HG03108 (cell line): ENCODE measurements at regions not wholly inside any gene's neighbourhood (a gene's known extent, or its start where the extent isn't known, plus 50 kb on each side); places are given as distances from the start of the nearest gene placed in this dataset.

Source experiments
- ATAC-seq: cut with Tn5 transposase; IDR thresholded peaks from one replicate; pipeline ENCODE4 v1.9.1; 2021; ENCODE audit warnings: moderate library complexity; ENCODE audit not compliant: unreplicated experiment

DNA sequence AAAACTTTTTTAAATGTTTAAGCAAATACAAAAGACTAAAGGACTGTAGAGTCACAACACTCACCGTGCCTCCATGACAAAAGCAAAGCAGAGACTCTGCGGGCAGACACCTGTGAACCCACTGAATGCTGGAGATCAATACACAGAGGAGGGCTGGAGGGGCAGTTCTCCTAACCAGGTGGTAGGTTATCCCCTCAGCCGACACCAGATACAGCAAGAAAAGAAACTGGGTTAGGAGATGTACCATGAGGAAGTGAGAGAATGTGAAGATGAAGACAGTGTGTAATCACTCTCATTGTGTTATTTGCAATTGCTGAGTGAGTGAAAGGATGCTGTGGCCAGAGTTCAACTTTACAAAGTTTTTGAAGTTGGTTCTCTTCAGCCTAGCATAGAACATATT lies 480.3 kb downstream of the BCL11B start:
- ATAC-seq = no peak

- no peak for ATAC-seq
Observed at GRCh38 chr14:98792171-98792570, 479.8 kb downstream of the BCL11B start.

DNA sequence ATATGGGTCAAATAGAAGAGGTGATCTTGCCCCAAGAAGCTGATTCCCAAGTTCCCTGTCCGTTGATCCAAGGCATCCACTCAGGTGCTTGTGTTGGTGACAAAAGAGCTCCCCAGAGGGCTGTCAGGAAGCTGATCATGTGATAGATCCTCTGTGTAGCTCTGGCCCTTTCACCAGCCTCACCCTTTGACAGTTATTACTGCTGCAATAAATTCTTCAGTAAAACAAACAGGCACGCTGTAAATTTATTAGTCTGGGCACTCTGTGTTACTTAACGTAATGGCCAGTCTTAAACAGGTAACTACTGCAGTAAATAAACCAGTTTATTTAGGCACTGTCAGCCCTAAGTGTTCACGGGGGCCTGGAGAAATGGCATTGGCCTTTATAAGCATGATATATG lies 473.9 kb downstream of the BCL11B start:
- ATAC-seq = no peak

DNA sequence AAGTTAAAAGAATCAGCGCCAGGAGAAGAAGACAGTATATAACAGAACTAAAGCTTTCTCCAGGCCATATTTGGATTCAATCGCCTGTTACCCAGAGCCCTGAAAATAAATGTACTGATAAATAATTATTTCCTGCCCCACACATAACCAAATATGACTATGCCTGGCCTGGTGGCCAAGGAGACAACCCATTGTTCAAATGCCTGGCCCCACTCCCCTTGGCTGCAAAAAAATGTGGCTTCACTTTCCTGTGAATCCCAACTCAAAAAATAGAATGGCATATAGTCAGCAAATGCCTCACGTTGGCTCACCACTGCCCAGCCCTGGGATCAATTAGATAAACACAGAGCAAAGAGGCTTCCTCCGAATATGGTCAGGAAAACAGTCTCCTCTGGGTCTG lies 472.1 kb downstream of the BCL11B start:
- no peak for ATAC-seq

DNA sequence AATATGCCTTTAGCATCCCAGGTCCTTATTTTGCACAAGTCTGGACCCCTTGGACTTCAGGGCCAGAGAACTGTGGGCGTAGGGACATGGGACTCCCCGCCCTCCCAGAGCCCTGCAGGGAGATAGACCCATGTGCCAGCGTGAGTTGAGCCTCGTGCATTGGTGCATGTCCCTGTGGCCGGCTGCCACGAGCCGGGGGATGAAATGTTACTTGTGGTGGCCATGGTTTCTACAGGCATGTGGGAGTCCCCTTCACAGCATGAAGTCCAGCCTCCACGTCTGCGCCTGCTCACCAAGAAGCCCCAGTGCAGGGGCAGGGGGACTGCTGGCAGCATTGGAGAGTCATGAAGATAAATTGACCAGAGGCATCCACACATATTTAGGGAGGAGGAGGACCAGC lies 470.0 kb downstream of the BCL11B start:
- ATAC-seq = no peak

DNA sequence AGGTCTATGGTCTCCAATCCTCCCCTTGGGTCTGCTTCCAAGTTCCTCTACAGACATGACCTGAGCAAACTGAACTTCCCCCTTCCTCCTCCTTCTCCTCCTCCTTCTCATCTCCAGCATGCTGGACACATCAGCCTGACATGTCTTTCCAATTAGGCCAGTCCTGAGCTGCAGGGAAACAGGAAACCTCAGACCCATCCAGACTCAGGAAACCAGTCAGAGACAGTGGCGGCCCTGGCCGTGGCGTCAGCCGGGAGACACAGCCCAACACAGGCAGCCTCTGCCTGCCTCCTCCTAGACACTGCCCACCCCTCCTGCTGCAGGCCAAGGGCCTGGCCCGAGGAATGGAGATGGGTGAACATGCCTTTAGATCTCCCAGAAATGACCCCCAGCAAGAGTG lies 468.8 kb downstream of the BCL11B start:
- ATAC-seq = no peak

DNA sequence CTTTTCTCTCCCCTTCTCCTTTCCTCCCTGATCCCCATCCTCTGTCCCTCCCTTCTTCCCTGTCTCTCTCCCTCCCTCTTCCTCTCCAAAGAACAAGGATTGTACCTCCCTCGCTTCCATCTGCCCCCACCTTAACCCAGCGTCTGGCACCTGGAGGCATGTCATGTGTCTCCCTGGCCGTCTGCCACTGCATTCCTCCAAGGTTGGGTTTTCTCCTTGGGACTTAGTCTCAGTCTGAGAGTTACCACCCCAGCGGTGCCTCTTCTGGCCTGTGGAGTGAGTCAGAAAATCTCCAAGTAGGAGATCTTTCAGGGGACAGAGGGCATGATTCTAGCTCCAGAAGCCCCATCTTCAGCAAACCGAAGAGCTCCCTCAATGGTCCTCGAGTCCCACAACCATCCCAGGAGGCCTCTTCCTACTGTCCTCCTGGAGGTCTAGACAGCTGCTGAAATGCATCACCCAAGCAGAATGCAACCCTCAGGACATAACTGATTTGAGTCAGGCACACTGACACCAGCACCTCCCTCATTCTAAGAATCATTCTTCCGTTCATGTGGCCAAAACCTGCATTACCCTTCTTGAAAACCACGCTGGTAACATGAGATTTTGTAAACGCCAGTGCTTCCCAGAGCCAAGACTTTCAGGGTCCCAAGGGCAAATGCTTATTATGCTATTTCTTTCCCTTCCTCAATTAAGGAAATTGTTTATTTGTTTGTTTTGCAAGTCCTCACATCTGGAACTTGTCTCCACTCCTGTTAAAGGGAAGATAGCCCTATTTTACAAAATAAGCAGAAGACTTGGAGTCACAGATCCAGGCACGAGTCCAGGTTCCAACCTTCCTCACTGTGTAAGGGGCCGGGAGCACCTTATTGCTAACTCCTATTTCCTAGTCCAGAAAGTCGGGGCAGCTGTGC lies 463.2 kb downstream of the BCL11B start:
- no peak for ATAC-seq

GRCh38 chr14:98816195-98816594 lies 455.8 kb downstream of the BCL11B start:
- no peak for ATAC-seq

GRCh38 chr14:98816720-98817119 lies 455.3 kb downstream of the BCL11B start:
- ATAC-seq = no peak

DNA sequence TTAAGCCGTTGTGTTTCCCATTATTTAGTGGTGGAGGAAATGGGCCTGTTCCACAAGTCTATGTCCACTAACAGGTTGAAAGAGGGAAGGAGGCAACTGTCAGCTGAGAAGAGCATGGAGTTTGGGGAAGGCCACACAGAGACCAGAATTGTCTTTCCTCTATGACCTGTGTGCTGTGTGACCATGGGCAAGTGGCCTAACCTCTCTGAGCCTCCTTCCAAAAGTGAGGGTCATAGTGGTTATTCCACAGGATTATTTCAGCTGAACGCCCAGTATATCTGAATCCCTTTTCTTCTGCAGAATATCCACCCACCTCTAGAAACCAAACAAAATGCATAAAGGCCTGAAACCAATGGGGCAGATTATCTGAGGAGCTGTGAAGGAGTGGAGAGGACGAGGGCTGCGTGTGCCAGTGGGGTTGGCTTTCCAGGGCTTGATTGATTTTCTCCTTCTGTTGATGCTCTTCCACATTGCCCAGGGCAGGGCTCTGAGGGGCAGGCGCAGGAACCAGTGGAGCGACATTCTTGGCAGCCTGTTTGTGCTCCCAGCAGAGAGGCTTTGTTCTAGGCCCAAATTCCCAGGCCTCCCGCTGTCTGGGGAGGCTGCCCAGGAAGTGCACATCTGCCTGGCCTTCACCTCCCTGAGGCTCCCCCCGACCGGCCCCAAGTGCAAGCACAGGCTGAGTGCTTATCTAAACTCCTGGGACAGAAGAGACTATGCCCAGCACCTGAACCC lies 452.7 kb downstream of the BCL11B start:
- ATAC-seq = no peak

- ATAC-seq = no peak
Observed at GRCh38 chr14:98819867-98820206, 452.2 kb downstream of the BCL11B start.

- ATAC-seq = no peak
Observed at GRCh38 chr14:98822917-98823316, 449.1 kb downstream of the BCL11B start.

- no peak for ATAC-seq
Observed at GRCh38 chr14:98826618-98827017, 445.4 kb downstream of the BCL11B start.

DNA sequence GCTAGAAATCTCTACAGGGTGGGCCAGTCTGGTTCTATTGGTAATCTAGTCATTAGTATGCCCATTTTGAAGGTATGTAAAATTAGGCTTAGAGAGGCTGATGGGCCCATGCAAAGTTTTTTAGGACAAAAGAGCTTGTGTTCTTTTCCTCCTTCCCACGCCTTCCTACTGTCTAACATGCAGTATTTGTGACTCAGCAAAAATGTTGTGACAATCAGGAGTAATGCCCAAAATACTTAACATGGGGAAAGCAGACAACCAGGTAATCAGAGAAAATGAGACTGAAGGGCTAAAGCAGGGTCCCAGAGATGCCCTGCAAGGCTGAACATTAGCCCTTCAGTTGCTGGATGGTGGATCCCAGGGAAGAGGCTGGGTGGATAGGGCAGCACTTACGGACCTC lies 437.9 kb downstream of the BCL11B start:
- ATAC-seq = no peak

DNA sequence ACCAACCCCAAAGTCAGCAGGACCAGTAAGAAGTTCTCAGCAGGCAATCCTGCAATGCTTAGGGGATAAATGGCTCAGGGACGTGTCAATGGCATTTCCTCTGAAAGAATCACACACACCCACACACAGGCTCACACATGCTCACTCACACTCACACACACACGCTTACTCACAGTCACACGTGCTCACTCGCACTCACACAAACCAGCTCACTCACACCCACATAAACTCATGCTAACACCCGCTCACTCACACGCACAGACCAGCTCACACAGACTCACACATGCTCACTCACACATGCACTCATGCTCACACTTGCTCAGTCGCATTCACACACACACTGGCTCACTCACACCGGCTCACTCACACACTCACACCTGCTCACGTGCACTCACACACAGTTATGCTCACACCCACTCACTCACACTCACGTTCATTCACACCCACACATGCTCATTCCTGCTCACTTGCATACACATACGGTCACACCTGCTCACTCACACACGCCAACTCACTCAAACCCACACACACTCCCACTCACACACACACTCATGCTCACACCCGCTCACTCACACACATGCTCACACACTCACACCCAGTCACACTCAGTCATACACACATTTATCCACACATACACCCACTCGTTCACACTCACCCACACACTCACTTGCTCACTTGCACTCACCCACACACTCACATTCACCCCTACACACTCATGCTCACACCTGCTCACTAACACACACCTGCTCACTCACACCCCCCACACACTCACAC lies 436.8 kb downstream of the BCL11B start:
- ATAC-seq = no peak

DNA sequence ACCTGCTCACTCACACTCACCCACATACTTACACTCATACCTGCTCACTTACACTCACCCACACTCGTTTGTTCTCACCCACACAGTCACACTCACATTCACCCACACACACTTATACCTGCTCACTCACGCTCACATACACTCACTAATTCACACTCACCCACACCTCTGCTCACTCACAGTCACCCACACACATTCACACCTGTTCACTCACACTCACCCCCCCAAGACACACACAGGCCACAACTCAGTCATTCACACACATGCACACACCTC lies 436.2 kb downstream of the BCL11B start:
- ATAC-seq = no peak

DNA sequence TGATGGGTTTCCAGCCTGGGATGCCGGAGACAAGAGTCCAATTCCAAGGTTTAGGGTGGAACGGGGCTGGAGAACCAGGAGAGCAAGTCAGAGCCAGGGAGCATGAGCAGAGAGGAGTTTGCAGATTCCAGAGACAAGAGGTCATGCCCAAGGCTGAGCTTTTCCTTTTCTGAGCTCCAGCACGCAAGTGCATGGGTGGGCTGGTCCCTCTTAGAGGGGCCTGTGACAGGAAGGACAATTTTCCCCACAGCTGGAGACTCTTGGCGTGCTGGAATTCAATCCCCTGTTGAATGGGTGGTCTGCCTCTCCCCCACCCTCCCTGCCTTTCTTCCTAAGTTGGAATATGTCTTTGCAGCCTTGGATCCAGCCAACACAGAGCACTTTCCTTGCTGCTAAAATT lies 431.9 kb downstream of the BCL11B start:
- ATAC-seq = no peak

GRCh38 chr14:98840511-98840910 lies 431.5 kb downstream of the BCL11B start:
- ATAC-seq = no peak

DNA sequence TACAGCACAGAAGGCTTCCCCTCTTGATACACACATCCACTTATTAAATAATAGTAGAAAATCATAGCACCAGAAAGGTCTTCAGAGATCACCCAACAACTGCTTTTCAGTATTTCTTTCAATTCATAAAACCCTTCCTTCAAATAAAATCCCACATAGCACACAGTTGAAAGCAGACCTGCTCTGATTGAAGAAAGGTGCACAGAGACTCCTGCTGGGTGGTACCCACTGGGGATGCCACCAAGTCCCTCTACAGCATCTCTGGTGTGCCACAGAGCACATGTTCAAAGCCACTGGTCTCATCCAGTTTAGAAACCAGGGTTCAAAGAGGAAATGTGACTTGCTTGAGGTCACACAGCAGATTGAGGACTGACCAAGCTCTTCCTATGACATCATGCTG lies 427.5 kb downstream of the BCL11B start:
- ATAC-seq = no peak

GRCh38 chr14:98847521-98848468 lies 424.2 kb downstream of the BCL11B start:
- no peak for ATAC-seq
